Globus pallidus (tissue), 1 donor: ENCODE measurements at regions not wholly inside any gene's neighbourhood (a gene's known extent, or its start where the extent isn't known, plus 50 kb on each side); places are given as distances from the start of the nearest gene placed in this dataset.

ENCODE experiments used
- DNase-seq: peaks from one replicate; pipeline ENCODE4 v3.0.0-alpha.2; 2015; ENCODE audit warnings: low spot score

GRCh38 chr1:203926025-203926540 lies 64.7 kb downstream of the SNRPE start:
- no peak for DNase-seq

- no peak for DNase-seq
These were observed 68.4 kb downstream of the SNRPE start for GRCh38 chr1:203929741-203930309.

GRCh38 chr1:203930342-203930741 lies 68.9 kb downstream of the SNRPE start:
- DNase-seq, result no peak

GRCh38 chr1:203931953-203932352 lies 70.6 kb downstream of the SNRPE start:
- no peak for DNase-seq

GRCh38 chr1:203932556-203932955 lies 71.2 kb downstream of the SNRPE start:
- no peak for DNase-seq

GRCh38 chr1:203934027-203934426 lies 72.6 kb downstream of the SNRPE start:
- no peak for DNase-seq

- DNase-seq, result no peak
These were observed 73.3 kb downstream of the SNRPE start for GRCh38 chr1:203934651-203935050.

- no peak for DNase-seq
These were observed 73.9 kb downstream of the SNRPE start for GRCh38 chr1:203935321-203935720.

GRCh38 chr1:203937678-203938330 lies 76.4 kb downstream of the SNRPE start:
- DNase-seq, result no peak

- DNase-seq, result no peak
These were observed 83.4 kb downstream of the SNRPE start for GRCh38 chr1:203944651-203945404.

GRCh38 chr1:203954293-203954692 lies 92.9 kb downstream of the SNRPE start:
- no peak for DNase-seq

GRCh38 chr1:203954788-203955552 lies 93.6 kb downstream of the SNRPE start:
- DNase-seq, result no peak

GRCh38 chr1:203968761-203969160 lies 104.2 kb upstream of the SOX13 start:
- no peak for DNase-seq

- DNase-seq, result no peak
These were observed 103.1 kb upstream of the SOX13 start for GRCh38 chr1:203969846-203970245.

GRCh38 chr1:203985044-203985443 lies 87.9 kb upstream of the SOX13 start:
- no peak for DNase-seq

- no peak for DNase-seq
These were observed 87.2 kb upstream of the SOX13 start for GRCh38 chr1:203985676-203986075.

- DNase-seq, result no peak
These were observed 85.9 kb upstream of the SOX13 start for GRCh38 chr1:203986887-203987461.

- DNase-seq, result no peak
These were observed 82.8 kb upstream of the SOX13 start for GRCh38 chr1:203990118-203990517.

- DNase-seq, result no peak
These were observed 80.5 kb upstream of the SOX13 start for GRCh38 chr1:203992440-203992839.

GRCh38 chr1:203993256-203993655 lies 79.7 kb upstream of the SOX13 start:
- no peak for DNase-seq

GRCh38 chr1:203995228-203995627 lies 77.7 kb upstream of the SOX13 start:
- peak; percentile 38 for DNase-seq

- peak; percentile 76 for DNase-seq
These were observed 76.8 kb upstream of the SOX13 start for GRCh38 chr1:203996126-203996525.
